HEK293 (cell line): ENCODE measurements at regions not wholly inside any gene's neighbourhood (a gene's known extent, or its start where the extent isn't known, plus 50 kb on each side); places are given as distances from the start of the nearest gene placed in this dataset.

Experiments
- CTCF ChIP-seq: fragments of 450-650 bp; formaldehyde crosslinking; IDR thresholded peaks from 2 replicates; pipeline ENCODE4 v1.5.1; 2016; ENCODE audit warnings: missing biosample characterization, missing genetic modification characterization
- RBAK ChIP-seq: fragments of 450-650 bp; formaldehyde crosslinking; IDR thresholded peaks from 2 replicates; pipeline ENCODE4 v1.5.1; 2016; ENCODE audit warnings: missing biosample characterization, missing genetic modification characterization
- SETDB1 ChIP-seq: IDR thresholded peaks from one replicate; pipeline ENCODE4 v1.6.1; 2017; ENCODE audit warnings: mild to moderate bottlenecking, low read length, moderate library complexity, mixed read lengths; ENCODE audit not compliant: insufficient read length
- ZBTB21 ChIP-seq: fragments of 450-650 bp; formaldehyde crosslinking; IDR thresholded peaks from 2 replicates; pipeline ENCODE4 v1.5.1; 2017; ENCODE audit warnings: missing biosample characterization, missing genetic modification characterization
- ZBTB7A ChIP-seq: fragments of 450-650 bp; formaldehyde crosslinking; IDR thresholded peaks from 2 replicates; pipeline ENCODE4 v1.5.1; 2016; ENCODE audit warnings: low read depth, missing biosample characterization, missing genetic modification characterization
- ZNF121 ChIP-seq: fragments of 450-650 bp; formaldehyde crosslinking; IDR thresholded peaks from 2 replicates; pipeline ENCODE4 v1.5.1; 2016; ENCODE audit warnings: missing biosample characterization, missing genetic modification characterization
- ZNF274 ChIP-seq, 2 experiments: fragments of 200-500 bp in 1 of 2; fragments of 450-650 bp in 1 of 2; sonication (Bioruptor generic) in 1 of 2; formaldehyde crosslinking in 1 of 2; IDR thresholded peaks; 2 replicates each; pipeline versions ENCODE4 v1.5.1 to v1.6.1; 2014 to 2016; ENCODE audit warnings: borderline replicate concordance in 1 of 2, inconsistent platforms in 1 of 2, low read length in 1 of 2, missing biosample characterization in 1 of 2, missing genetic modification characterization in 1 of 2
- ZNF311 ChIP-seq: fragments of 450-650 bp; formaldehyde crosslinking; IDR thresholded peaks from 2 replicates; pipeline ENCODE4 v1.5.1; 2017; ENCODE audit warnings: missing biosample characterization, missing genetic modification characterization, borderline replicate concordance
- ZNF639 ChIP-seq: fragments of 450-650 bp; formaldehyde crosslinking; IDR thresholded peaks from 2 replicates; pipeline ENCODE4 v1.5.1; 2016; ENCODE audit warnings: missing biosample characterization, missing genetic modification characterization

GRCh38 chr4:173919196-173919595 lies 364.3 kb downstream of the FBXO8 start:
- no peak for TF ChIP-seq CTCF (tag by site-specific recombination)
- TF ChIP-seq SETDB1, result no peak
- no peak for TF ChIP-seq ZNF639 (tag by site-specific recombination)
- no peak for TF ChIP-seq ZNF311 (tag by site-specific recombination)
- no peak for TF ChIP-seq ZBTB7A (tag by site-specific recombination)
- TF ChIP-seq ZNF274 (IDR thresholded peaks at IDR 0.05; ENCODE audit: low read length), result no peak
- TF ChIP-seq ZNF274 (tag by site-specific recombination; IDR thresholded peaks at IDR 0.05; ENCODE audit: borderline replicate concordance), result no peak
- no peak for TF ChIP-seq ZBTB21 (tag by site-specific recombination)
- no peak for TF ChIP-seq ZNF121
- TF ChIP-seq RBAK, result no peak
